H1 (cell line): ENCODE measurements at regions not wholly inside any gene's neighbourhood (a gene's known extent, or its start where the extent isn't known, plus 50 kb on each side); places are given as distances from the start of the nearest gene placed in this dataset.

ENCODE experiments used
- CHD7 ChIP-seq: fragments of 300-600 bp; sonication (generic); IDR thresholded peaks from 2 replicates; pipeline ENCODE4 v1.7.1; 2012; ENCODE audit warnings: low read length, moderate library complexity, mild to moderate bottlenecking, inconsistent platforms; ENCODE audit not compliant: insufficient replicate concordance
- CREB1 ChIP-seq: IDR thresholded peaks from 2 replicates; pipeline ENCODE4 v1.6.1; 2012; ENCODE audit warnings: inconsistent platforms
- EGR1 ChIP-seq: IDR thresholded peaks from 2 replicates; pipeline ENCODE4 v1.6.1; 2011; ENCODE audit warnings: low read depth, low read length, borderline replicate concordance
- MAFK ChIP-seq: IDR thresholded peaks from 2 replicates; pipeline ENCODE4 v1.6.1; 2012; ENCODE audit warnings: low read depth, mild to moderate bottlenecking, improper control_type of control experiment, low read length
- MAX ChIP-seq: IDR thresholded peaks from 2 replicates; pipeline ENCODE4 v1.6.1; 2012; ENCODE audit warnings: inconsistent platforms
- TEAD4 ChIP-seq: IDR thresholded peaks from 2 replicates; pipeline ENCODE4 v1.6.1; 2012; ENCODE audit warnings: low read depth, low read length, inconsistent platforms, mixed read lengths

- TF ChIP-seq CHD7 (no peak), MAX (no peak), MAFK (no peak), EGR1 (no peak), TEAD4 (no peak), CREB1 (no peak)
- TF ChIP-seq, all 59 proteins: peak for 0
Measured at GRCh38 chr17:79423811-79424465, 186.9 kb downstream of the RBFOX3 start (continued).
